Epithelial cell of esophagus (primary cell): ENCODE measurements at regions not wholly inside any gene's neighbourhood (a gene's known extent, or its start where the extent isn't known, plus 50 kb on each side); places are given as distances from the start of the nearest gene placed in this dataset.

ENCODE experiments used
- DNase-seq: peaks from one replicate; pipeline ENCODE4 v3.0.0; 2010; ENCODE audit warnings: low read depth
- H3K4me3 ChIP-seq: 2 replicates; pipeline ENCODE4 v1.5.1; 2011; ENCODE audit warnings: mild to moderate bottlenecking, low read length, control low read depth
- CTCF ChIP-seq: IDR thresholded peaks from 2 replicates; pipeline ENCODE4 v1.5.1; 2011; ENCODE audit warnings: low read depth, mild to moderate bottlenecking, low read length, control low read depth, inconsistent platforms; ENCODE audit not compliant: insufficient read depth; ENCODE audit errors: missing control alignments

DNA sequence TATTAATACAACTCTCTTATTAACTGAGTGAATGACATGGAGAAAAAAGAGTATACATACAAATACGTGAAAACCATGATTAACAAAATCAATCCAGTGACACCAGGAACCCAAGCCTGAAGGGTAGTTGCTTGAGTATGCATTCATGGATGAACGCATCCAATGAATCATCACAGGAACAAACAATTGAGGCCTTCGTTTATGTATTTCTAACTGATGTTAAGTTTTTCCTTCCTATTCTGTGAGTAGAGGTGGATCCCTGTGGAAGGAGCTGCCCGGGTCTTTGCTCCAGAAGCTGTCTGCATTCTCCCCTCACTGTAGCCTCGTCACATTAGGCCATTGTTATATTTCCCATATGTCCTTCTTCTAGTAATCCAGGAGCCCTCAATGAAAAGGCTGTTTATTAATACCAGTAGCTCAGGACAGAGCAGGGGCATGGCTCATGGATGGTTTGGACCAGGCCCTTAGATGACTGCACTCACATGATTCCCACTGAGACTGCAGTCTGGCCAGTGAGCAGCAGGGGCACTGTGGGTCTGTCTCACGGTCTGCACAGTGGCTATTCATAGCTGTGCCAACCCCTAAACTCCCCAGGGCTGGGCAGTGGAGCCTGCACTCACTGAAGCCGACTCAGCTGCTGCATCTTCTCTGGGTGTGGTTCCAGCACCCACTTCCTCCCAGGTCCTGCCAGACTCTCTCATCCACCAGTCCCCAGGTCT, 128.1 kb upstream of the TOP3B start:
- DNase-seq = peak; percentile 93

GRCh38 chr22:22109693-22110466, 127.3 kb upstream of the TOP3B start:
- peak; percentile 27 for TF ChIP-seq CTCF
- no peak for DNase-seq
- no peak overlapping the region for H3K4me3 ChIP-seq

More for the DNA sequence above, 128.1 kb upstream of the TOP3B start:
- H3K4me3 ChIP-seq = no peak overlapping the region
- TF ChIP-seq CTCF = peak; percentile 51

- DNase-seq = no peak
- no peak overlapping the region for H3K4me3 ChIP-seq
- no peak for TF ChIP-seq CTCF
These were observed 124.3 kb upstream of the TOP3B start for GRCh38 chr22:22106855-22107254.

DNA sequence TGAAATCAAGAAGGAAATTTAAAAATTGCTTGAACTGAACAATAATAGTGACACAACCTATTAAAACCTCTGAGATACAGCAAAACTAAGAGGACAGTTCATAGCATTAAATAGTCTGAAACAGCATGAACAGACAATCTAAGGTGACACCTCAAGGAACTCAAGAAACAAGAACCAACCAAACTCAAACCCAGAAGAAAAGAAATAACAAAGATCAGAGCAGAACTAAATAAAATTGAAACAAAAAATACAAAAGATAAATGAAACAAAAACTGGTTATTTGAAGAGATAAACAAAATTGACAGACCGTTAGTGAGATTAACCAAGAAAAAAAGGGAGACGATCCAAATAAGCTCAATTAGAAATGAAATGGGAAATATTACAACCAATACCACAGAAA, 122.8 kb upstream of the TOP3B start:
- no peak for TF ChIP-seq CTCF
- no peak for DNase-seq
- H3K4me3 ChIP-seq = no peak overlapping the region

DNA sequence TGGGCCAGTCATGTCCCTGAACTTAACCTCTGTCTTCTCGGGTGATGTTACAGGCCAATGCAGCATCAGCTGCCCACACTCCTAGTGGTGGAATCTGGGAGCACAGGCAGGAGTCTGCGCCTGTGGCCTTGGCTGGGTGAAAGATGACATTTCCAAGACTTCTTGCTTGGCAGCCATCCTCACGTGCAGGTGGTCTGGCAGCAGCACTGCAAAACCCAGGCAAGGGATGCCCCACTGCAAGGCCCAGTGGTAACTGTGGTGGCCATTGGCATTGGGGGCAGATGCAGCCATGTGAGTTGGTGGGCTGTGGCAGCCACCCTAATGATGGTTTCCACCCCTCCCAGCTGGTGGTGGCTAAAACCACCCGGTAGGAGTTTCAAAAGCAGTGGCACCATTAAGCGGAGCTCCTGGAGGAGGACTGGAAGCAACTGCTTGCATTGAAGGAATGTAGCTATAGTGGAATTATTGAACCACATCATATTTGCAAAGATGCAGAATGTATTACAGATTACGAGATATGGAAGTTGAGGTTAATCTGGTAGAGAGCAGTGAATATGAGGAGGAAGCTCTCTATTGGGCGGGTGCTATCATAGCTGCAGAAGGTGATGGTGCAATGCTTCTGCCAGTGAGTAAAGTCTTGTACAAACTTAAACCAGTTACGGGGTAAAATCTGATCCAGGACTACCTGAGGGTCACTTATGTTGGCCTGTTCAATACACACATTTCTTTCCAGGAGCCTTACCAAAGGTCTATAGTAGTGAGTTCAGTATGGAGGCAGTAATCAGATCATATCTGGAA, 120.7 kb upstream of the TOP3B start:
- no peak for DNase-seq
- TF ChIP-seq CTCF = peak; percentile 50
- no peak overlapping the region for H3K4me3 ChIP-seq

GRCh38 chr22:22099833-22100812, 117.5 kb upstream of the TOP3B start:
- peak; percentile 37 for TF ChIP-seq CTCF
- DNase-seq = peak; percentile 51
- H3K4me3 ChIP-seq = no peak overlapping the region
